Activated T-cell treated with anti-CD3 and anti-CD28 coated beads, Interleukin-2, amount 50 U/mL, for 72 hours (primary cell): ENCODE measurements at regions not wholly inside any gene's neighbourhood (a gene's known extent, or its start where the extent isn't known, plus 50 kb on each side); places are given as distances from the start of the nearest gene placed in this dataset.
"Not testable (repeated sequence)": the region's sequence is repeated elsewhere in the genome, so short reads cannot be mapped to it uniquely, and the experiment has no call there.

Experiments
- ATAC-seq, 2 donors: fragments of 150-1000 bp; cut with Tn5 transposase; replicated peaks in 1 of 2; 2 replicates each; pipeline ENCODE4 v1.10.0; 2021; ENCODE audit warnings: moderate library complexity in 2 of 2, mild to moderate bottlenecking in 1 of 2
- DNase-seq, 2 donors: peaks; one replicate each; pipeline ENCODE4 v3.0.0; 2021 to 2022; ENCODE audit warnings: mixed read lengths in 1 of 2
- H3K27ac Mint-ChIP-seq: one replicate; pipeline ENCODE4 v1.8.0; 2022; ENCODE audit warnings: mild to moderate bottlenecking, moderate library complexity, mixed read lengths
- H3K27me3 Mint-ChIP-seq: one replicate; pipeline ENCODE4 v1.8.0; 2022; ENCODE audit warnings: low read depth, mixed read lengths
- H3K36me3 Mint-ChIP-seq, 2 donors: one replicate each; pipeline ENCODE4 v1.8.0; 2022; ENCODE audit warnings: mixed read lengths in 2 of 2, mild to moderate bottlenecking in 1 of 2; ENCODE audit not compliant: insufficient read depth in 2 of 2
- H3K4me1 Mint-ChIP-seq: one replicate; pipeline ENCODE4 v1.8.0; 2022; ENCODE audit warnings: low read depth, mixed read lengths
- H3K4me3 Mint-ChIP-seq, 2 donors: one replicate each; pipeline ENCODE4 v1.8.0; 2022; ENCODE audit warnings: mild to moderate bottlenecking in 2 of 2, mixed read lengths in 2 of 2, moderate library complexity in 2 of 2
- H3K9me3 Mint-ChIP-seq, 2 donors: one replicate each; pipeline ENCODE4 v1.8.0; 2022; ENCODE audit warnings: mixed read lengths in 2 of 2

DNA sequence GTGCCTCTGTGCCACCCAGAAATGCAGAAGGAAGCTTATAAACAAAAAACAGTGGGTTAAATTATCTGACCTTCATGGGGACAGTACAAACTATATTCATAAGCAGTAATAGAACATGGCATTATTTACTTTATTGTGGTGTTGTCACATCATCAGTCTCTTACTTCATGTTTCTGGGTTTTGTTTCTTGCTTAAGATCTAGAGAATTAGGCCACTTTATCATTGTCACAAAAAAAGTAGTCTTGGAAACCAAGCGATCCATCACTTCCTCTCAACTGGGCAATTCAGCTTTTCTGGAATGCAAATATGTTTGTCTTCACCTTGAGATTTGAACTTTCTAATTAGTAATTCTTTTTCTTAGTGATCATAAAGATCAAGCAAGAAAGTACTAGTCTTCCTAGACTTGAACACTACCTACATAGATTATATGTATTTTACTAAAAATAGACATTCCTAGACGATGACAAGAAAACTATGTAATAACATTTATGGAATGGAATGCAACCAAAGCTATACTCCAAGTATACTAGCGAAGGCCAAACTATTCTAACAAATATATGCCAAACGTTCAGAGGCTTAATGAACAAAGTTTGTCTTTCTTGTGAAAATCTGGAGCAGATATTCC lies 363.4 kb downstream of the DAD1 start:
- no peaks in the 10 kb centered on the region for H3K27me3 Mint-ChIP-seq
- H3K27ac Mint-ChIP-seq, result no peak overlapping the region
- ATAC-seq (no peak), DNase-seq (no peak)
- H3K4me3 Mint-ChIP-seq, result peak overlapping the region in 1 of 2 donors; percentile 82
- no peaks in the 10 kb centered on the region for H3K36me3 Mint-ChIP-seq
- no peaks in the 10 kb centered on the region for H3K4me1 Mint-ChIP-seq
- H3K9me3 Mint-ChIP-seq, result no peaks in the 10 kb centered on the region

DNA sequence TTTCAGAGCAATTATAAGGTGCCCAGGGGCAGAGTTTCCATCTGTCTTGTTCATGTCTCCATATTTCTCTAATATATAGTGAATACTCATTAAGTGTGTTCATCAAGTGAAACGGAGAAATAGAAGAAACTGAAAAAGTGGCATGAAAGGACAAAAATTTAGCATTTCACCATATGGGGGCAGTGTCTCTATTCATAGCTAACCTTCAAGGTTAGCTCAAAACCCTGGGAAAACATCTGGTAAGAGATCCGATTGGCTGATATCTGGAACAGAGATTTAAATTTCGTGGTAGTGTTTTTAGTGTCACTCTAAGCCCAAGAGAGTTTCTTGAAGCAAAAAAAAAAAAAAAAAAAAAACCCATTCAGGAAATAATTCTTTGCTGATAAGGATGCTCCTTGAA lies 367.5 kb downstream of the DAD1 start:
- DNase-seq (no peak), ATAC-seq (no peak)
- H3K27me3 Mint-ChIP-seq, result no peaks in the 10 kb centered on the region
- no peaks in the 10 kb centered on the region for H3K36me3 Mint-ChIP-seq
- H3K9me3 Mint-ChIP-seq, result no peaks in the 10 kb centered on the region
- H3K4me1 Mint-ChIP-seq, result no peaks in the 10 kb centered on the region
- peak overlapping the region; percentile 68 to 80 for H3K4me3 Mint-ChIP-seq
- H3K27ac Mint-ChIP-seq, result peak overlapping the region; percentile 60

DNA sequence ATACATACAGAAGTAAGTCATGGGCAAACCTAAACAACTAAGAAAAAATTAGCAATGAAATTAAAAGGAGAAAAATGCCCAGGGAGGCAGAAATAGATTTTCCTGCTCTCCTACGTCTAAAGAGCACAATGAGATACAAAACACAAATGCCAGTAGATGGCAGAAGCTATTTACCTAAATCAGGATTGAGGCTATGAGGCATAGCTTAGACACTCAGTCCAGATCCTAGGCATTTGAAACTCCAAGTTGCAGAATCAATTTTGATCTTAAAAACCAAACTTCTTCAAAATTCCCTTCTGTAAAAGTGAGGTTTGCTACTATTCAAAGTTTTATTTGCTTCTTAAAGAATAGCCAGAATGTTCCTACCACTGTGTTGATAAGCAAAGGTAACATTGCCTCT lies 368.6 kb downstream of the DAD1 start:
- Mint-ChIP-seq H3K9me3 (no peaks in the 10 kb centered on the region), H3K27me3 (no peaks in the 10 kb centered on the region), H3K4me3 (no peak overlapping the region), H3K27ac (no peak overlapping the region), H3K4me1 (no peaks in the 10 kb centered on the region), H3K36me3 (no peaks in the 10 kb centered on the region)
- ATAC-seq, result no peak
- DNase-seq, result no peak

DNA sequence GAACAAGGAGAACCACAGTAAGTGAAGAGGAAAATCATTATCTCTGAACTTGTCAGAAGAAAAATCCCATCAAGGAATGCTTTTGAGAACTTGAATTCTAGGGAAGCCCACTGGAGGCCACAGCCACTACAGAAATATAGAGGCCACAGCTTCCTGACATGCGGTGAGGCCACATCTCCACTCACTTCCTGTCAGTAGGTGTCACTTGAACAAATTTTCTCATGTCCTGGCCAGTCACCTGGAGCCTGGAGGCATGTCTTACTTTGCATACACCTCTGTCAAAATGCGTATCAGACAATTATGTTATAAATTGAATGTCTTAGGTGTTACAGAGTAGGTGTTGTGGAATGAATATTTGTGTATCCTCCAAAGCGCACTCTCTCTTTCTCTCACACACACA lies 370.3 kb downstream of the DAD1 start:
- Mint-ChIP-seq H3K27ac (no peak overlapping the region), H3K4me1 (no peaks in the 10 kb centered on the region), H3K9me3 (no peaks in the 10 kb centered on the region), H3K36me3 (no peaks in the 10 kb centered on the region), H3K4me3 (peak overlapping the region in 1 of 2 donors; percentile 40), H3K27me3 (no peaks in the 10 kb centered on the region)
- peak in 1 of 2 donors; percentile 49 for ATAC-seq
- DNase-seq, result no peak

DNA sequence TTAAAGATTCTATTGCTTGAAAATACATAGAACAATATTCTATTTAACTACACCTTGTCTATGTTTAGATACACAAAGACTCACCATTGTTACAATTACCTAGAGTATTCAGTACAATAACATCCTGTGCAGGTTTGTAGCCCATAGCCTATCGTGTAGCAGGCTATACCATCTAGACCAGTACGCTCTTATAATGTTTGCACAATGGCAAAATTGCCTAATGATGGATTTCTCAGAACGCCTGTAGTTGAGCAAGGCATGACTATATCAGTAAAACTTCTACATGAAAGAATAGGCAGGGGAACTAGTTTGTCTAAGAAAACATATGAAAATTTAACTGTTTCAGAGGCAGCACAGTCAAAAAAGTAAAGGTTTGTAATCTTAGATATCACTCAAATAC lies 375.9 kb downstream of the DAD1 start:
- no peak for ATAC-seq
- DNase-seq, result no peak
- H3K27me3 Mint-ChIP-seq, result no peaks in the 10 kb centered on the region
- H3K4me1 Mint-ChIP-seq, result no peaks in the 10 kb centered on the region
- H3K27ac Mint-ChIP-seq, result no peak overlapping the region
- no peak overlapping the region for H3K4me3 Mint-ChIP-seq
- no peaks in the 10 kb centered on the region for H3K9me3 Mint-ChIP-seq
- H3K36me3 Mint-ChIP-seq, result peaks cover 0 to 3% of the 10 kb centered on the region in 2 donors

DNA sequence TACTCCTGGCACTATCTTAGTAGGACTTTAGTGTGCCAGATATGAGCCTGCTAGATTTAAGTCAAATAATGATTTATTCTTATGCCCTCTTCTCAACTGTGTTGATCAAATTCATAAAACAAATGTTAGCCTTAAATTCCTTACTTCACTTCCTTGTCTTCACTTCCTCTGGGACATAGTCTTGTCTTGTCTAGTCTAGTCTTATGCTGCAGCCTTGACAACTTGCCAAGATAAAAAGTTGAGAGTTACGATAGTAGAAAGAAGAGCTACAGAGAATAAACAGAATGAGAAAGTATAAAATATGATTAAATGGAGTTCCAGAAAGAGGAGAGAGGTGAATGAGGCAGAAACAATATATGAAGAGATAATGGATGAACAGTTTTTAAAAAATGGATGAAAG lies 378.1 kb downstream of the DAD1 start:
- Mint-ChIP-seq H3K4me3 (no peak overlapping the region), H3K27ac (no peak overlapping the region), H3K27me3 (no peaks in the 10 kb centered on the region), H3K4me1 (peaks cover 8% of the 10 kb centered on the region), H3K36me3 (peaks cover 0 to 3% of the 10 kb centered on the region in 2 donors), H3K9me3 (no peaks in the 10 kb centered on the region)
- no peak for DNase-seq
- ATAC-seq, result no peak

DNA sequence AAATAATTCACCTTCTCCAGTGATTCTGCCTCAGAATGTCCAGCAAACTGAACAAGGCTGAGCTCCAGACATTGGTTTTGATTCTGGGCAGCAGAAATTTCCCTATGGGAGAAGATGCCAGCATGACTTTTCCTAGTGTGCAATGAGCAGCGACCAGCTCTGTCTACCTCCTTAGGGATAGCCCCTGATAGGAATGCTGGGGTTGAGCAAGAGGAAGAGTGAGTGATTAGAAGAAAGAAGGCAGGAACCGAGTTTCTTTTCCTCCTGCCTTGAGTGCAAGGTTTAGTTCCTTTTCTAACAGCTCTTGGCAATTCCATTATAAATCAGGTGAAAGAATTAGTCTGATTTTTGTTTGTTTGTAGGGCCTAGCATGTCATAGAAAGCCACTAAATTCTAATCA lies 379.0 kb downstream of the DAD1 start:
- Mint-ChIP-seq H3K27ac (no peak overlapping the region), H3K9me3 (no peaks in the 10 kb centered on the region), H3K36me3 (peaks cover 0 to 3% of the 10 kb centered on the region in 2 donors), H3K4me1 (peaks cover 8% of the 10 kb centered on the region), H3K27me3 (no peaks in the 10 kb centered on the region), H3K4me3 (no peak overlapping the region)
- DNase-seq (no peak), ATAC-seq (no peak)

DNA sequence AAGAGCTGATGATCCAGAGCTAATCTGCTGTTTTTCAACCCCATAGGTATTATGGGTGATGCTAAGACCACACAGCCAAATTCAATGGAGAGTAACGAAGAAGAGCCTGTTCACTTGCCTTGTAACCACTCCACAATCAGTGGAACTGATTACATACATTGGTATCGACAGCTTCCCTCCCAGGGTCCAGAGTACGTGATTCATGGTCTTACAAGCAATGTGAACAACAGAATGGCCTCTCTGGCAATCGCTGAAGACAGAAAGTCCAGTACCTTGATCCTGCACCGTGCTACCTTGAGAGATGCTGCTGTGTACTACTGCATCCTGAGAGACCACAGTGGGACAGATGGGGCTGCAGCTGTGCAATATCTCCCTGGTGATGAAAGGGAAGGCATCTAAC lies 386.0 kb downstream of the DAD1 start:
- peak overlapping the region; percentile 68 to 85 for H3K4me3 Mint-ChIP-seq
- DNase-seq (no peak), ATAC-seq (no peak)
- H3K4me1 Mint-ChIP-seq, result peaks cover 13% of the 10 kb centered on the region
- H3K27me3 Mint-ChIP-seq, result no peaks in the 10 kb centered on the region
- H3K36me3 Mint-ChIP-seq, result no peaks in the 10 kb centered on the region
- no peaks in the 10 kb centered on the region for H3K9me3 Mint-ChIP-seq
- peak overlapping the region; percentile 80 for H3K27ac Mint-ChIP-seq

DNA sequence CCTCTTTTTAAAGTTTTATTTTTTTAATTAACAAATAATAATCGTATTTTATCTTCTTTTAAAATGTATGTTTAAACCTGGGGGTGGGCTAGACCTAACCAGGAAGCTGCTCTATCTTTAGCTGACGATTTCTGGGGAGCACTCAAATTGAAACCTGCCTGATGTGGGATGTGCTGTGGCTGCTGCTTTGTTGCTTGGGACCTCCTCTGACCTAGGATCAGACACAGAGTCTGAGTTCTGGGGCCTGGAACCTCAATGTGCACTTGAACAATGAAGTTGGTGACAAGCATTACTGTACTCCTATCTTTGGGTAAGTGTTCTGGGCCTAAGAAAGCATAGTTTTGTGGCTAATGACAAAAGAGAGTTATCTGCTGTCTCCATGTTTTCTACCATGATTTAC lies 386.7 kb downstream of the DAD1 start:
- Mint-ChIP-seq H3K9me3 (peaks cover 0 to 5% of the 10 kb centered on the region in 2 donors), H3K27ac (peak overlapping the region; percentile 90), H3K4me1 (peaks cover 10% of the 10 kb centered on the region), H3K27me3 (no peaks in the 10 kb centered on the region), H3K4me3 (peak overlapping the region; percentile 68 to 85), H3K36me3 (peaks cover 0 to 3% of the 10 kb centered on the region in 2 donors)
- no peak for DNase-seq
- ATAC-seq, result peak; percentile 64 to 67

DNA sequence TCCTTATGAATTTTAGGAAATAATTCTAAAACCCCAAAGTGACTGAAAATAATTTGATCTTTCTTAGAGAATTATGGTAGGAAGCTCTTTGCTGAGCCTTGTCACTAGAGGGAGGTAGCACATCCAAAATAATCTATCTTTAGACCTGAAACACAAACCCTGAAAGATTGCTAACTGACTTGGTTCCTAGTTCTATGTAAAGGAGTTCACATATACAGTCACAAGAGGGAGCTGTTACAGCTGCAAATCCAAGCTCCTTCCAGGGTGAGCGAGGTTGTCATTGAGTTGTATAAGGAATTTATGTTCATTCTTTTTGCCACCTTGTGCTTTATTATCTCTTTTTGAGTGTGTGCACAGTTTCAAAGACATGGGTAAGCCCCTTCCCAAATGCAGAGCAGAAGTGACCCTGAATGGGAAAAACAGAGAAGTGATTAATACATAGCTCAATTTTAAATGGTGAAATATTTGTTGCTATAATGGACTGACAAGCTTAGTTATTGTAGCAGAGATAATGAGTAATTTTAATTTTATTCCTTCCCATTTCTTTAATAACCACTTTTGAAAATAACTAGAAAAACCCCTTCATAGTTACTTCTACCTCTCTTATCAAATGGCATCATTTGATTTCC lies 387.9 kb downstream of the DAD1 start:
- H3K4me3 Mint-ChIP-seq, result peak overlapping the region in 1 of 2 donors; percentile 72
- H3K27me3 Mint-ChIP-seq, result no peaks in the 10 kb centered on the region
- ATAC-seq (peak; percentile 69 to 73), DNase-seq (no peak)
- peak overlapping the region; percentile 81 for H3K27ac Mint-ChIP-seq
- peaks cover 6% of the 10 kb centered on the region for H3K4me1 Mint-ChIP-seq
- peaks cover 0 to 3% of the 10 kb centered on the region in 2 donors for H3K36me3 Mint-ChIP-seq
- H3K9me3 Mint-ChIP-seq, result peaks cover 0 to 5% of the 10 kb centered on the region in 2 donors

DNA sequence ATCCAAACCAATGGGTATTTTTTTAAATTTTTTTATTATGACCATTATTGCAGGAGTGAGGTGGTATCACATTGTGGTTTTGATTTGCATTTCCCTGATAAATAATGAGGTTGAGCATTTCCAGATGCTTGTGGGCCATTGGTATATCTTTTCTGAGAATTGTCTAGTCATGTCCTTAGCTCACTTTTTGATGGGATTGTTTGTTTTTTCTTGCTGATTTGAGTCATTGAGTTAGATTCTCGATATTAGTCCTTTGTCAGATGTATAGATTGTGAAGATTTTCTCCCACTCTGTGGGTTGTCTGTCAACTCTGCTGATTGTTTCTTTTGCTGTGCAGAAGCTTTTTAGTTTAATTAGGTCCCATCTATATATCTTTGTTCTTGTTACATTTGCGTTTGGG lies 388.9 kb downstream of the DAD1 start:
- H3K27ac Mint-ChIP-seq, result peak overlapping the region; percentile 33
- H3K27me3 Mint-ChIP-seq, DNase-seq, H3K36me3 Mint-ChIP-seq, H3K4me1 Mint-ChIP-seq, H3K9me3 Mint-ChIP-seq: not testable (repeated sequence)
- peak overlapping the region; percentile 6 to 72 for H3K4me3 Mint-ChIP-seq
- peak in 1 of 2 donors; percentile 30 for ATAC-seq

DNA sequence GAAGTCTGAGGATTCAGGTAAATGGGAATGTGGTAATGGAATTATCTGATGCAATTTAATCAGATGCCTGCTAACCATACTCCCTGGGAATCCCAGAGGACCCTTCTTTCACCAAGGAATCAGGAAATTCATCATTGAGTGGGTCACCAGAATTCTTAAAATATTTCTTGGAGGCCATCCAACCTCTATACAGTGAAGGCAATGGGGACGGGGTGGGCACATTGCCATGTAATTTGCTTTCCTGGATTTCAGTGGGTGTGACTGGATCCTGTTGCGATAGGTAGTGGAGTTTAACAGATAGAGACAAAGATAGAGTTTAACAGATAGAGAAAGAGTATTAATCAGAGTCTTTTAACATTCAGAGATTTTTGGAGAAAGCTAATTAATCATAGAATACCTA lies 394.4 kb downstream of the DAD1 start:
- Mint-ChIP-seq H3K9me3 (peaks cover 0 to 5% of the 10 kb centered on the region in 2 donors), H3K36me3 (peaks cover 0 to 3% of the 10 kb centered on the region in 2 donors), H3K4me3 (no peak overlapping the region), H3K27me3 (no peaks in the 10 kb centered on the region), H3K27ac (no peak overlapping the region), H3K4me1 (no peaks in the 10 kb centered on the region)
- ATAC-seq (no peak), DNase-seq (no peak)

DNA sequence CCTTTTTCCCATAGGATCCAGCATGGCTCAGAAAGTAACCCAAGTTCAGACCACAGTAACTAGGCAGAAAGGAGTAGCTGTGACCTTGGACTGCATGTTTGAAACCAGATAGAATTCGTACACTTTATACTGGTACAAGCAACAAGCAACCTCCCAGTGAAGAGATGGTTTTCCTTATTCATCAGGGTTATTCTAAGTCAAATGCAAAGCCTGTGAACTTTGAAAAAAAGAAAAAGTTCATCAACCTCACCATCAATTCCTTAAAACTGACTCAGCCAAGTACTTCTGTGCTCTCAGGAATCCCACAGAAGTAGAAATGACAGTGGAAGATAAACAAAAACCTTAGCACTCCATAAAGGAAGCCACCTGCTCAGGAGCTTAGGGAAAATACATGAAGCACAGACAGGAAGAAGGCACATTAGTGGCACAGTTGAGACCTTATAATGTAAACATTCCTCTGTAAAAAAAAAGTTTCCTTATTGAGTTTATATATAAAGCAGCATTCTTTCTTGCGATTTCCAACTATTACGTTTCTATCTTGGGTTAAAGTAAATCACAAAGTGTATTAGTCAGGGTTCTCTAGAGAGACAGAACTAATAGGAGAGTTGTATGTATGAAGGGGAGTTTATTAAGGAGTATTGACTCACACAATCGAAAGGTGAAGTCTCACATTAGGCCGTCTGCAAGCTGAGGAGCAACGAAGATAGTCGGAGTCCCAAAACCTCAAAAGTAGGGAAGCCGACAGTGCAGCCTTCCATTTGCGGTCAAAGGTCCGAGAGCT lies 398.4 kb downstream of the DAD1 start:
- ATAC-seq (no peak), DNase-seq (no peak)
- Mint-ChIP-seq H3K4me3 (no peak overlapping the region), H3K27ac (no peak overlapping the region), H3K36me3 (no peaks in the 10 kb centered on the region), H3K27me3 (no peaks in the 10 kb centered on the region), H3K4me1 (no peaks in the 10 kb centered on the region), H3K9me3 (no peaks in the 10 kb centered on the region)
